A673 (cell line): ENCODE measurements at regions not wholly inside any gene's neighbourhood (a gene's known extent, or its start where the extent isn't known, plus 50 kb on each side); places are given as distances from the start of the nearest gene placed in this dataset.

ENCODE experiments used
- BruUV-seq: library from RNA; stranded (reverse); fragments of 400-500 nt; replicated peaks from 2 replicates; lab custom pipeline; 2021; lab: Mats Ljungman, UMichigan
- CTCF ChIA-PET: fragments of 300-600 bp; sonication (Branson Sonifier 250); formaldehyde crosslinking; loops from one replicate; lab custom pipeline; 2022; ENCODE audit warnings: antibody characterized with exemption; lab: Charles Lee
- POLR2A ChIA-PET: fragments of 300-600 bp; sonication (Branson Sonifier 250); formaldehyde crosslinking; loops from one replicate; lab custom pipeline; 2022; ENCODE audit warnings: antibody characterized with exemption; ENCODE audit not compliant: low non-redundant PET; lab: Charles Lee
- DNase-seq: peaks from one replicate; pipeline ENCODE4 v3.0.0-alpha.2; 2015; ENCODE audit warnings: low spot score
- H3K27ac ChIP-seq: fragments of 200-600 bp; sonication (generic); 2 replicates; pipeline ENCODE4 v1.5.1; 2016; ENCODE audit warnings: mixed run types, low read depth, mild to moderate bottlenecking, mixed read lengths, antibody characterized with exemption, low read length; ENCODE audit not compliant: poor library complexity, severe bottlenecking
- H3K27me3 ChIP-seq: fragments of 200-600 bp; sonication (generic); replicated peaks from 2 replicates; pipeline ENCODE4 v1.6.1; 2017; ENCODE audit warnings: mixed run types, low read depth, mild to moderate bottlenecking, mixed read lengths, antibody characterized with exemption, low read length; ENCODE audit not compliant: insufficient read depth, poor library complexity
- H3K36me3 ChIP-seq: fragments of 200-600 bp; sonication (generic); 2 replicates; pipeline ENCODE4 v1.6.1; 2016; ENCODE audit warnings: mixed run types, mild to moderate bottlenecking, mixed read lengths, antibody characterized with exemption, low read length; ENCODE audit not compliant: insufficient read depth, poor library complexity, severe bottlenecking
- H3K4me1 ChIP-seq: fragments of 200-600 bp; sonication (generic); 2 replicates; pipeline ENCODE4 v1.6.1; 2017; ENCODE audit warnings: mixed run types, mild to moderate bottlenecking, mixed read lengths, antibody characterized with exemption, low read length; ENCODE audit not compliant: insufficient read depth, poor library complexity, severe bottlenecking
- H3K4me3 ChIP-seq: fragments of 200-600 bp; sonication (generic); 2 replicates; pipeline ENCODE4 v1.5.1; 2016; ENCODE audit warnings: low read depth, mixed run types, mild to moderate bottlenecking, mixed read lengths, low read length; ENCODE audit not compliant: poor library complexity, severe bottlenecking
- H3K9me3 ChIP-seq: fragments of 200-600 bp; sonication (generic); 2 replicates; pipeline ENCODE4 v1.6.1; 2016; ENCODE audit warnings: mixed run types, low read depth, mild to moderate bottlenecking, mixed read lengths, antibody characterized with exemption, low read length; ENCODE audit not compliant: poor library complexity, severe bottlenecking
- CTCF ChIP-seq: fragments of 300-800, 200-600 bp; sonication (generic); conservative IDR thresholded peaks from 2 replicates; pipeline ENCODE4 v1.5.1; 2017; ENCODE audit warnings: low read depth, mild to moderate bottlenecking, antibody characterized with exemption, low read length, moderate library complexity, mixed read lengths
- EZH2 ChIP-seq: fragments of 200-600 bp; sonication (generic); IDR thresholded peaks from 2 replicates; pipeline ENCODE4 v1.6.1; 2017; ENCODE audit warnings: borderline replicate concordance, low read depth, mild to moderate bottlenecking, mixed read lengths, antibody characterized with exemption, low read length; ENCODE audit not compliant: poor library complexity, severe bottlenecking
- intact Hi-C: fragments of 100-400 bp; cut with micrococcal nuclease; formaldehyde crosslinking; loops from one replicate; pipeline ENCODE4 v1.10.0; 2022; ENCODE audit not compliant: unreplicated experiment

- no peaks in the 10 kb centered on the region for H3K4me1 ChIP-seq
- TF ChIP-seq CTCF (no peak), EZH2 (no peak)
- H3K9me3 ChIP-seq, result peaks cover 34% of the 10 kb centered on the region
- ChIA-PET CTCF (no interaction called here), POLR2A (no interaction called here)
- intact Hi-C loops, result no loop called here
- H3K36me3 ChIP-seq, result no peaks in the 10 kb centered on the region
- no TSS peak for BruUV-seq
- H3K27me3 ChIP-seq, result no peaks in the 10 kb centered on the region
- H3K27ac ChIP-seq, result no peak overlapping the region
- H3K4me3 ChIP-seq, result no peak overlapping the region
- no peak for DNase-seq
Measured at GRCh38 chr7:52114056-52114455, 797.4 kb upstream of the COBL start.

- ChIA-PET CTCF (no interaction called here), POLR2A (no interaction called here)
- no peaks in the 10 kb centered on the region for H3K4me1 ChIP-seq
- intact Hi-C loops, result no loop called here
- no peak overlapping the region for H3K4me3 ChIP-seq
- H3K27me3 ChIP-seq, result no peaks in the 10 kb centered on the region
- H3K36me3 ChIP-seq, result no peaks in the 10 kb centered on the region
- H3K9me3 ChIP-seq, result peaks cover 17% of the 10 kb centered on the region
- DNase-seq, result no peak
- no peak overlapping the region for H3K27ac ChIP-seq
- TF ChIP-seq CTCF (no peak), EZH2 (no peak)
- no TSS peak for BruUV-seq
Measured at GRCh38 chr7:52107355-52107754, 790.7 kb upstream of the COBL start.

- H3K27me3 ChIP-seq, result no peaks in the 10 kb centered on the region
Measured at GRCh38 chr7:52095861-52096260, 779.3 kb upstream of the COBL start.

More at GRCh38 chr7:52095861-52096260, 779.3 kb upstream of the COBL start:
- intact Hi-C loops, result no loop called here
- no peak for DNase-seq
- ChIA-PET CTCF (no interaction called here), POLR2A (no interaction called here)
- TF ChIP-seq EZH2, result no peak
- no peak for TF ChIP-seq CTCF
- BruUV-seq, result no TSS peak
- no peak overlapping the region for H3K4me3 ChIP-seq
- H3K36me3 ChIP-seq, result no peaks in the 10 kb centered on the region
- H3K27ac ChIP-seq, result no peak overlapping the region
- H3K4me1 ChIP-seq, result no peaks in the 10 kb centered on the region
- peaks cover 36% of the 10 kb centered on the region for H3K9me3 ChIP-seq
